ENCODE measurements at regions not wholly inside any gene's neighbourhood (a gene's known extent, or its start where the extent isn't known, plus 50 kb on each side); places are given as distances from the start of the nearest gene placed in this dataset.

DNA sequence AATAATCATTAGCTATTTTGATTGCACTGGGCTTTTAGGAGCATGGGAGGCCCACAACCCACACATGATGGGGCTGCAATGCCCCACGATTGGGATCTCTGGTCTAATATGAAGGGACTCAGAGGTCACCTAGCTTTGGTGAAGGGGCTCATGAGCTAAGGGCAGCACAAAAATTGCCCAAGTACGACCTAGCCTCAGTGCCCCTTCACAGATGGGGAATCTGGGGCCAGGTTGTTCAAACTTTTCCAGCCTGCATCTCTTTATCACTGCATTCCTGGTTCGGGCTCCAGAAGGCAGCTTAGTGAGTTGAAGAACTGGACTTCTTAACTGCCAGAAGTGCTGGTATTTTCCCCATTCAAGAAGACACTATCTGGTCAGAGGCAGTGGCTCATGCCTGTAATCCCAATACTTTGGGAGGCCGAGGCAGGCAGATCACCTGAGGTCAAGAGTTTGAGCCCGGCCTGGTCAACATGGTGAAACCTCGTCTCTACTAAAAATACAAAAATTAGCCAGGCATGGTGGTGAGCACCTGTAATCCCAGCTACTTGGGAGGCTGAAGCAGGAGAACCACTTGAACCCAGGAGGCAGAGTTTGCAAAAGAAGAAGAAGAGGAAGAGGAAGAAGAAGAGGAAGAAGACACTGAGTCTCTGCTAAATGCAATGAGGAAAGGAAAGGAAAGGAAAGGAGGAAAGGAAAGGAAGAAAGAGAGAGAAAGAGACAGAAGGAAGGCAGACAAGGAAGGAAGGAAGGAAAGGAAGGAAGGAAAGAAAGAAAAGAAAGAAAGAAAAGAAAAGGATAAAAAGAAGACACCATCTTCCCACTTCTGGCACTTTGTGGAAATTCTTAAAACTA, 258.5 kb upstream of the IRF2BP2 start:
- no peaks in the 10 kb centered on the region for H3K79me2 ChIP-seq (ENCODE audit: insufficient read depth, low read length)
- no peaks in the 10 kb centered on the region for H3K27me3 ChIP-seq (ENCODE audit: insufficient read depth, low read length)
- peaks cover 0 to 4% of the 10 kb centered on the region in 2 experiments; a peak in 1 of 4 replicates for H3K9me3 ChIP-seq (ENCODE audit: control insufficient read depth in 1 of 2, insufficient read depth in 1 of 2, low read depth in 1 of 2, low read length in 2 of 2)
- TF ChIP-seq, protein P1, sequence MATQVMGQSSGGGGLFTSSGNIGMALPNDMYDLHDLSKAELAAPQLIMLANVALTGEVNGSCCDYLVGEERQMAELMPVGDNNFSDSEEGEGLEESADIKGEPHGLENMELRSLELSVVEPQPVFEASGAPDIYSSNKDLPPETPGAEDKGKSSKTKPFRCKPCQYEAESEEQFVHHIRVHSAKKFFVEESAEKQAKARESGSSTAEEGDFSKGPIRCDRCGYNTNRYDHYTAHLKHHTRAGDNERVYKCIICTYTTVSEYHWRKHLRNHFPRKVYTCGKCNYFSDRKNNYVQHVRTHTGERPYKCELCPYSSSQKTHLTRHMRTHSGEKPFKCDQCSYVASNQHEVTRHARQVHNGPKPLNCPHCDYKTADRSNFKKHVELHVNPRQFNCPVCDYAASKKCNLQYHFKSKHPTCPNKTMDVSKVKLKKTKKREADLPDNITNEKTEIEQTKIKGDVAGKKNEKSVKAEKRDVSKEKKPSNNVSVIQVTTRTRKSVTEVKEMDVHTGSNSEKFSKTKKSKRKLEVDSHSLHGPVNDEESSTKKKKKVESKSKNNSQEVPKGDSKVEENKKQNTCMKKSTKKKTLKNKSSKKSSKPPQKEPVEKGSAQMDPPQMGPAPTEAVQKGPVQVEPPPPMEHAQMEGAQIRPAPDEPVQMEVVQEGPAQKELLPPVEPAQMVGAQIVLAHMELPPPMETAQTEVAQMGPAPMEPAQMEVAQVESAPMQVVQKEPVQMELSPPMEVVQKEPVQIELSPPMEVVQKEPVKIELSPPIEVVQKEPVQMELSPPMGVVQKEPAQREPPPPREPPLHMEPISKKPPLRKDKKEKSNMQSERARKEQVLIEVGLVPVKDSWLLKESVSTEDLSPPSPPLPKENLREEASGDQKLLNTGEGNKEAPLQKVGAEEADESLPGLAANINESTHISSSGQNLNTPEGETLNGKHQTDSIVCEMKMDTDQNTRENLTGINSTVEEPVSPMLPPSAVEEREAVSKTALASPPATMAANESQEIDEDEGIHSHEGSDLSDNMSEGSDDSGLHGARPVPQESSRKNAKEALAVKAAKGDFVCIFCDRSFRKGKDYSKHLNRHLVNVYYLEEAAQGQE (IDR thresholded peaks at IDR 0.05; ENCODE audit: low read depth), result no peak
- TF ChIP-seq SP1 (IDR thresholded peaks at IDR 0.05; ENCODE audit: low read depth), result no peak
- TF ChIP-seq, protein P2, sequence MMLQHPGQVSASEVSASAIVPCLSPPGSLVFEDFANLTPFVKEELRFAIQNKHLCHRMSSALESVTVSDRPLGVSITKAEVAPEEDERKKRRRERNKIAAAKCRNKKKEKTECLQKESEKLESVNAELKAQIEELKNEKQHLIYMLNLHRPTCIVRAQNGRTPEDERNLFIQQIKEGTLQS (IDR thresholded peaks at IDR 0.05), result no peak
- TF ChIP-seq POLR2AphosphoS5 (IDR thresholded peaks at IDR 0.05; ENCODE audit: low read depth, low read length), result no peak
- no peak for TF ChIP-seq POLR2A (IDR thresholded peaks at IDR 0.05; ENCODE audit: borderline replicate concordance, extremely low read depth, insufficient read depth, insufficient read length)
- no peak for TF ChIP-seq SRF (IDR thresholded peaks at IDR 0.05; ENCODE audit: low read depth)
- TF ChIP-seq RAD21 (IDR thresholded peaks at IDR 0.05; ENCODE audit: low read depth), result no peak
- no peak for TF ChIP-seq ZFX (IDR thresholded peaks at IDR 0.05)
- TF ChIP-seq TCF7L2 (IDR thresholded peaks at IDR 0.05; ENCODE audit: borderline replicate concordance, extremely low read depth, insufficient read depth, insufficient read length), result no peak
- BruUV-seq (replicated peaks), result no TSS peak
- no peak overlapping the region for H3K9ac ChIP-seq (ENCODE audit: low read length)
- H4K20me1 ChIP-seq (ENCODE audit: insufficient read depth), result no peaks in the 10 kb centered on the region
- no peak for DNase-seq (ENCODE audit: low read depth, low spot score)
- no peaks in the 10 kb centered on the region for H3K36me3 ChIP-seq (ENCODE audit: control insufficient read depth in 1 of 2, insufficient read depth in 2 of 2, low read length in 2 of 2)
- intact Hi-C loops (cut with micrococcal nuclease), result loop anchor here (5.0 to 10.0 kb wide), 2 partner anchors 124 to 266 kb away; no protein-coding TSS in a partner anchor
- ChIA-PET RAD21 (ENCODE audit: low non-redundant PET in 1 of 2, low total read pairs in 2 of 2, uncharacterized antibody in 2 of 2, unreplicated experiment in 2 of 2) (no interaction called here), CTCF (no interaction called here), POLR2A (no interaction called here)
- H3K27ac ChIP-seq (ENCODE audit: low read depth, low read length), result no peak overlapping the region
- H3K9me2 ChIP-seq (ENCODE audit: insufficient read depth), result no peaks in the 10 kb centered on the region
- no peak overlapping the region for H3K4me3 ChIP-seq (replicated peaks in 1 of 2; ENCODE audit: low read depth in 1 of 2, low read length in 2 of 2)
- H3K4me1 ChIP-seq (ENCODE audit: control insufficient read depth in 1 of 2, insufficient read depth in 2 of 2, low read length in 2 of 2), result peaks cover 5 to 27% of the 10 kb centered on the region in 2 experiments; a peak in 3 of 4 replicates
- H3K4me2 ChIP-seq (ENCODE audit: low read length), result no peak overlapping the region
- no peak overlapping the region for H2AFZ ChIP-seq (ENCODE audit: low read depth, low read length, poor library complexity, severe bottlenecking)
- ATAC-seq, result no peak
